GM21528 (cell line): ENCODE measurements at regions not wholly inside any gene's neighbourhood (a gene's known extent, or its start where the extent isn't known, plus 50 kb on each side); places are given as distances from the start of the nearest gene placed in this dataset.
"Not testable (repeated sequence)": the region's sequence is repeated elsewhere in the genome, so short reads cannot be mapped to it uniquely, and the experiment has no call there.

Experiments used
- ATAC-seq: cut with Tn5 transposase; IDR thresholded peaks from one replicate; pipeline ENCODE4 v1.9.1; 2021; ENCODE audit warnings: mild to moderate bottlenecking, moderate library complexity; ENCODE audit not compliant: unreplicated experiment, low FRiP score

DNA sequence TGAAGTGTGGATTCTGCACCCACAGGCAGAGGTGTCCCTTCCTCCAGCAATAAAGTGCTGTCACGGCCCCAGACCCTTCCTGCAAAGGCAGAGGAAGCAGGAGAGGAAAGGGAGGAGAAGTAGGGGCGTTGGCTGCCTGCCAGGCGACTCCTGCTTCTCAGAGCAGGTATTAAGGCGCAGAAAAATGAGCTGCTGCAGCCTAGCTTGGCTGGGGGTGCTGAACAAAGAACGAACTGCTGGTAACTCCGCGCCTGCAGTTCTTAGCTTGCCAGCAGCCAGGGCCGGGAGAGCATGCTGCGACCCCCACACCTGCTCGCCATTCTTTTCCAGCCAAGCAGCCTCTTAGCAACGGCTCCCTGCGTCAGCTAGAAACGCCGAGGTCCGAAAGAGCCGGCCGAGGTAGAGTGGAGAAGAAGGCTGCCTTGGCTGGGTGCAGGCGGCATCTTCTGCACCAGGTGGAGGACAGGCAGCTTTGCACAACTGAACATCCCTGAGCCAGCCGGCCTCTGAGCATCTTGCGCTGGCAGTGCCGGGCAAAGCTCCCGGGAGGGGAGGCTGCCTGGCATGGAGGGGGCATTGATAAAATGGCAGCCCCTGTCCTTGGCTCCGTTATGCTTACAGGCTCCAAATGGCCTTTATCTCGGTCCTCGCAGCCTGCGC, 296.0 kb downstream of the MEX3B start:
- no peak for ATAC-seq

DNA sequence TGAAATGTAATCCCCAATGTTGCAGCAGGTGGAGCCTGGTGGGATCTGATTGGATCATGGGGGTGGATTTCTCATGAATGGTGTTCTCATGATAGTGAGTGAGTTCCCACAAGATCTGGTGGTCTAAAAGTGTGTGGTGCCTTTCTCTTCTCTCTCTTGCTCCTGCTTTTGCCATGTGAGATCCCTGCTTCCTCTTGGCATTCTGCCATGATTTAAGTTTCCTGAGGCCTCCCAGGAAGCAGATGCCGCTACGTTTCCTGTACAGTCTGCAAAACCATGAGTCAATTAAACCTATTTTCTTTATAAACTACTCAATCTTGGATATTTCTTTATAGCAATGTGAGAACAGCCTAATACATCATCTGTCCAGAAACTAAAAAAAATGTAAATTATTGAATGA, 298.3 kb downstream of the MEX3B start:
- no peak for ATAC-seq

DNA sequence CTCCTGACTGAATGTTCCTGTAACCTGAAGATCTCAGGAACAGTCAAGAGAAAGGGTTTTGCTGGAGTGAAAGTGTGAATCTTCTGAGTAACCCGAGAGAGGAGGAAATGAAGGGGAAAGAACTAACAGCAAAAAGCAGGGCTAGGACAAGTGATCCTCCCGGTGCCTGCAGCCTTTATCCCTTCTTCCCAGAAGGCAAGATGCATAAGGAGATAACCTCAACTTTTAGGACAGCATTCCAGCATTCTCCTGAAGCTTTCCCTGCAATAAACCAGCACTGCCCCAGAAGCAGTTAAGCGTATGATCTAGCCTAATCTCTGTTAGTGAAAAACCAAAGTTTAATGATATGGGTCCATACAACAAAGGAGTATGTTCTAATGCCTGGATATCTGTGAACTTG, 298.8 kb downstream of the MEX3B start:
- no peak for ATAC-seq

DNA sequence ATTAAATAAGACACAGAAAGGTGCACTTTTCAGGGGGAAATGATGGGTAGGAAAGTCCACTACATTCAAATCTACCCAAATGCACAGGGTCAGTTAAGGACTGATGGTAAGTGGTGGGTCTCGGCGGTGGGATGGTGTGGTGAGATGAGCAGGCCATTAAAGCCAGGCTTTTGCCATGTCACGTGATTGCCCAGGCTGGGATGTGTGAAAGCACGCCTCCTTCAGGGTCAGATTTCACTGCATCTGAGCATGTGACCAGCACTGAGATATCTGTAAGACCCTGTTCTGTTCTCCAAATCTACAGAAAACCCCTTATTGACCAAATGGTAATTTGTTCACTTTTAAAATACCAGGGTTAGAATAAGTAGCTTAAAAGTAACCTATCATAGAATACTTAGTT, 301.5 kb downstream of the MEX3B start:
- no peak for ATAC-seq

DNA sequence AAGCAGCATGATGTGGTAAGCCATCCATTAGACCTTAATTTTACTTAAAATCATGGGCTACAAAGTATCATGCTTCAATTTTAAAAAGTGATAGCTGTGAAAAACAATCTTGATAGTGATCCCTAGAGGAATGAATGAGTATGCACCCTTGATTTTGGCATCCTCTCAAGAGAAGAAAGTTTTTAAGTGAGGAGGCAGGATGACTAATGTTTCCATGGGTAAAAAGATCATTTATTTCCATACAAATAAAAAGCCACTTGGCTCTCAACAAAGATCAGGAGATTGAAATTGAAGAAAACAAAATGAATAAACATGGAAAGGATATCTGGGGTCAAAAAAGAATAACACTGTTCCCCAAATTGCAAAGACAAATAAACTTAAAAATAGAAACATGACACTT, 305.4 kb downstream of the MEX3B start:
- ATAC-seq: no peak

DNA sequence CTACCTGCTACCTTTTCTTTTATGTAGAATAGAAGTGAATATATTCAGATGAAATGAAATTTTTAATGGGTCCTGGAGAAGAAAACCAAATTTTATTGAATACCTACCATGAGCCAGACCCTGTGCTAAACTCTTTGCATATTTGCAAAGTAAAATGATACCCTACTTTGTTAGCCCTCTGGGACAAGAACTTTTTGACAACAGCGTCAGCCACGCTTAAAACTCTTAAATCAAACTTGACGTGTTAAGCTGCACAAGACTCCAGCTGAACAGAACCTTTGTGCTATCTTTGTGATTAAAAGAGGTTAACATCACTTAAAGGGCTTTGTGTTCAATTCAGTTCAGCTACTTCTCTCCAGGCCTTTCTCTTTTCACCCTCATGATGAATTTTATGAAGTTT, 316.5 kb downstream of the MEX3B start:
- no peak for ATAC-seq

DNA sequence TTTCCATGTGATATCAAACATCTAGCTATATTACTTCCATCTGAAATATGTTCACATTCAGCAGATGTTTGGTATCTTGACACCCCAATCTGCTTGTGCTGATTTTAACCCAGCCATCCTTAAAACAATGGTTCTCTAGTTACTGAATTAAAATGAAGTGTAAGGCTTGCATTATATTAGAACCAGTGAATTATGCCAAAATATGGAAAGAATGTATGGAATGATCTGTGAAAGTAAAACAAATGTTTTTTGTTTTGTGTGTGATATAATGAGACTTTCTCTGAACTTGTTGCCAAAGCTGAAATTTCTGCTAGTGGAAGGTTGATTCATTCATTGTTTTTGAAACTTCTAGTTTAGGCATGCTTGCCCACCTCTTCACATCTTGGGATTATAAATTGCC, 317.1 kb downstream of the MEX3B start:
- ATAC-seq: no peak

DNA sequence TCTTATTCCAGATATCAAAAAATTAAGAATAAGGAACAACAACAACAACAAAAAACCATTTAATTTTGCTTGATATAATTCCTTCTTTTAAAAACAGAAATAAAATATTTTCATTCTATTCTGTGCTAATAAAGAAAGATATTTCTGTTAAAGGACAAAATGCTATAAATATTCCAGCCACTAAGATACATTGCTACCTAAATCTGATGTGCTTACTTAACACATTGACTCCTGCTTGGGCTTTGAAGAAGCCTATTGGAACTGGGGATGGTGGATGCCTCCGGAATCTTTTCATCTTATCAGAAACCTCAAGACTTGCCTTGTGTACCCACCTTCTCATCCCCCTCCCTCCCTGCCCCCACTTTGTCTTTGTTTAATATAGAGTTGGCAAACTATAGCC, 320.2 kb downstream of the MEX3B start:
- ATAC-seq: no peak

DNA sequence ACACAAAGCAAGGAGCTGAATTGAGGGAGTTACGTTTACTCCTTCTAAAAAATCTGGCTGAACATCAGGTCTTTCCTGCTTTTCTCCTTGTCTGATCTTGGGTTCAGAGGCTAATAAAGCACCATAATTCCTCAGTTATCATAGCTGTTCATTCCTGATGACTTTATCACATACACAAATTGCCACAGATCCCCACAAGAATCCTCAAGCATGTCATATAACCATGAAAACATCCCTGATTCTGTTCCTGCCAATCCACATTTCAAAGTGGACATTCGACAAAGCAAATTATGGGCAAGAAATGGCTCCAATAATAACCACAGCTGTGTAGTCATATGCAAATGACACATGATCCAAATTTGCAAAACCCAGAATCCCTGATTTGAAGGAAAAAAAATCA, 321.3 kb downstream of the MEX3B start:
- no peak for ATAC-seq

DNA sequence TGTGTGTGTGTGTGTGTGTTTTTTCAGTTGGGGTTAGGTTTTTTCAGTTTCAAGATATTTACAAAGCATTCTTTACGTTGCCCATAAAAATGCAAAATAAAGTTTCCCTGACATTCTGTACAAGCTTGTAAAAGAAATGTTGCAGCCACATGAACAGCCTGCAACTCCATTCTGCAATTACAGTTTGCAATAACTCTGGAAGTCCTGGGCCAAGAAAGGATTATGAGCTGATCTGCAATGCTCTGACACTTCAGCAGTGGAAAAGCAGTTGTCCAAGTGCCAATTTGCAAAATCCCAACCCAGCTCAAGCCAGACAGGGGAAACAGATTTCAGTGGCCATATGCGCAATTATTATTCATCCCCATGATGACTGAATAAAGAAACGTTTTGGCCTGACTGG, 322.1 kb downstream of the MEX3B start:
- ATAC-seq: no peak

DNA sequence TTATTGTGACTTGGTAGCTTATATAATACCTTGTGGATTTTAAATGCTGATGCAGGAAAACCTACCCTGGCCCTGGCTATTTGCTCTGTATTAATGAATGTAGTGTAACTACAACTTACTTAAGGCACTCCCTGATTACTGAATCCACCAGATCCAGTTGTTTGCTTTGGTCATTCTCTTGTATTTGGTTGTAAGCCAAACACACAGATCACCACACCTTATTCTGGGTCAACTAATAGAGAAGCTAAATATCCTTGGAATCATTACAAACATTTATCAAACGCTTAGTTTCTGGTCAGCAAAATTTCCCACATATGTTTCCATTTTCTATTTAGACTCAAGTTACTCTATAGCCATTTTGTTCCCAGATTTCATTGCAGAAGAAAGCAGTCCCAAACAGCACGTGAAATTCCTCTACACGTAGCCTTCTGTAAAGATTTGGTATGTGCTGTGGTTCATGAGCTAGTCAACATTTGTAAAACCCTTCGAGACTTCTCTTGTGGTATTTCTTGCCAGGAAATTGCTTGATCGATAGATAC, 322.6 kb downstream of the MEX3B start:
- no peak for ATAC-seq

DNA sequence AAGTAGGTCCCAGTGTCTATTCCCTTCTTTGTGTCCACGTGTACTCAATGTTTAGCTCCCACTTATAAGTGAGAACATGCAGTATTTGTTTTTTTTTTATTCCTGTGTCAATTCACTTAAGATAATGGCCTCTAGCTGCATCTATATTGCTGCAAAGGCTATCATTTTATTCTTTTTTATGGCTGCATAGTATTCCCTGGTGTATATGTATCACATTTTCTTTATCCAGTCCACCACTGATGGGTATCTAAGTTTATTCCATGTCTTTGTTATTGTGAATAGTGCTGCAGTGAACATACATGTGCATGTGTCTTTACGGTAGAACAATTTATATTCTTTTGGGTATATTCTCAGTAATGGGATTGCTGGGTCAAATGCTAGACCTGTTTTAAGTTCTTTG, 329.4 kb downstream of the MEX3B start:
- not testable (repeated sequence) for ATAC-seq

DNA sequence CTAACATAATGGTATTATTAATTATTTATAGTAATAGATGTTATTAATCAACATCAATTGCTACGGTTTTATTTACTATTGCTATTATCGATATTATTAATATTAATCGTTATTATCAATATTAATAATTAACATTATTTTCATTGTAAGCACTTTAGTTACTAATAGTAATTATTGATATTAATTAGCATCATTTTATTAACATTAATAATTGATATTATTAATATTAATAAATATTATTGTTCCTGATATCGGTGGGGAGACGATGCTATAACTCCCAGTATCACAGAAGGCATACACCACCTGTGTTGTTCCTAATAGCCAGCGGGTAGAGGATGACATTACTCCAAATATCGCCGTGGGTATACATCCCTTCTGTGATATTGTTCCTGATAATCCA, 335.5 kb downstream of the MEX3B start:
- no peak for ATAC-seq

DNA sequence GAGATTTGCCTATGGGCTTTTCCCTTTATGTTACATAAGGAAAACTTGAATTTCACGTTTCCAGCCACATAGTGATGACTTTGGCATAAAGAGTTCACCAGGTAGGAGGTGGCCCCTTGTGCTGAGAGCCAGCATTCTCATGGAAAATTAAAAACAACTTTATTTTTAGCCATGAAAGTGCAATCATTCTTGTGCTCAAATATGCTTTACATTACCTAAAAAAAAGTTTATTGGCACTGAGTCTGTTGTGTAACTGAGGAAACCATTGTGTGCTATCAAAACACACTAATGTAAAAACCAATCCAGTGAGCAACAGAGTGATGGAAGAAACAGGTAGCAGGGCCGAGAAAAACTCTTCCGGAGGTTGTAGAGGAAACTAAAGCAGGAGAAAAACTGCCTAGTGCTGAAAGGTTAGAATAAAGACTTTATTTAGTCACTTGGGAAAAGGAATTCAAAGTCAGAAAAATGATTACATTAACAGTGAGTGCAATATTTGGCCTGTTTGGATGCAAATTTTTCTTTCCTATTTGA, 332.9 kb upstream of the TMC3 start:
- not testable (repeated sequence) for ATAC-seq

DNA sequence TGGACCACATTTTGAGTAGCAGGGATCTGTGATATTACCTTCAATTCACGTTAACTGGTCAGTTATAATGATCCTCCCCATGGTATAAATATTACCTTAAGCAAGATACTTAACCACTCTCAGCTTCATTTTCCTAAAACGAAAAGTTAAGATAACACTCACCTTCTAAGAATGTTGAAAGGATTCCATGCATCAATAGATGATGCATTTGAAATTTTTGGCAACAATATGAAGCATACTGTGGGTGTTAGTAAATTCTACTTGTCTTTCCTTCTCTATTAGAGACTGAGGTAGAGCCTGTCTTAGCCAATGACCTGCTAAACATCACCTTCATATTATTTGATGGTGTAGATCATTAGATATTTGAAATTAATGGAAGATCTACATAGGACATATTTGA, 331.7 kb upstream of the TMC3 start:
- not testable (repeated sequence) for ATAC-seq

DNA sequence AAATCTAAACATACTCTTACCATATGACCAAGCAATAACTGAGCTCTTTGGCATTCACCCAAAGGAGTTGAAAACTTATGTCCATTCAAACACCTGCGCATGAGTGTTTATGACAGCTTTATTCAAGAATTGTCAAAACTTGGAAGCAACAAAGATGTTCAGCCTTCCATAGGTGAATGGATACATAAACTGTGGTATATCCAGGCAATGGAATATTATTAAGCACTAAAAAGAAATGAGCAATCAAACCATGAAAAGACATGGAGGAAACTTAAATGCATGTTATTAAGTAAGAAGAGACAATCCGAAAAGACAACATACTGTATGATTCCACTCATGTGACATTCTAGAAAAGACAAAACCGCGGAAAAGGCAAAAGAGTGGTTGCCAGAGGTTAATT, 312.0 kb upstream of the TMC3 start:
- no peak for ATAC-seq

DNA sequence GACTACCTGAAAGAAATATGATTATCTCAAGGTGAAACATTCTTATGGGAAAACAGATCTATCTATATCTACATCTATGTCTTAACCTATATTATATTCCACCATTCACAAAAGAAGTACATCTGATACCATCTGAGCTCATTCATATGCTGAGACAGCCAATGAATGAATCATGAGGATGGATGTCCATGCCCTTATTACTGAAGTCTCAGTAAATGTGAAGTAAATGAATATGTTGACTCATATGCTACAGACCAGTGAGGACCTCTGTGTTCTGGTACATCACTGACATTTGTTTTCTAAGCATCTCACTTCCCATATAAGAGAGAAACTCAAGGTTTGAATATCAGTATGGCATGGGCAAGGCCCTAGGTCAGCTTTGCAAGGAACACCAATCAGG, 311.2 kb upstream of the TMC3 start:
- ATAC-seq: no peak

DNA sequence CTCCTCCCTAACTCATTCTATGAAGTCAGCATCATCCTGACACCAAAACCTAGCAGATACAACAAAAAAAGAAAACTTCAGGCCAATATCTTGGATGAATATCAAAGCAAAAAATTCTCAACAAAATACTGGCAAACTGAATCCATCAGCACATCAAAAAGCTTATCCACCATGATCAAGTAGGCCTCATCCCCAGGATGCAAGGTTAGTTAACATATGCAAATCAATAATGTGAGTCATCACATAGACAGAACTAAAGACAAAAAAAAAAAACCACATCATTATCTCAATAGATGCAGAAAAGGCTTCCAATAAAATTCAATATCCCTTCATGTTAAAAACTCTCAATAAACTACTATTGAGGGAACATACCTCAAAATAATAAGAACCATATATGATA, 306.8 kb upstream of the TMC3 start:
- no peak for ATAC-seq

DNA sequence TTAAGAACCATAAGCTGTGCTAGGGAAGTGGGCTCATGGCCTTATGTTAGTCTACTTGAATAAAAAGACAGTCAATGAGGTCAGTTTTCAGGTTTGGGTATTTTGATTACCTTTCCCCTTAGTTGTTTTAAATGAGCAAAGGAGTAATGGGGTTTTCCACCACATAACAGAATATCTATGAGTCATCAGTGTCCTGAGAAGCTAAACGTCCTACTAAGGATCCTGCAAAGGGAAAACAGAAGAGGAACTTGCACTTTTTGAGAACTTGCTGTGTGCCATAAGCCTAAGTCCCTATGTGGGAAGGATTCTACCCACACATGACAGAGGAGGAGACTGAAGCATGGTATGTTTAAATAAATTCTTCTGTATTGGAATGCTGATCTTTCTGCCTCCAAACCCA, 292.8 kb upstream of the TMC3 start:
- no peak for ATAC-seq

DNA sequence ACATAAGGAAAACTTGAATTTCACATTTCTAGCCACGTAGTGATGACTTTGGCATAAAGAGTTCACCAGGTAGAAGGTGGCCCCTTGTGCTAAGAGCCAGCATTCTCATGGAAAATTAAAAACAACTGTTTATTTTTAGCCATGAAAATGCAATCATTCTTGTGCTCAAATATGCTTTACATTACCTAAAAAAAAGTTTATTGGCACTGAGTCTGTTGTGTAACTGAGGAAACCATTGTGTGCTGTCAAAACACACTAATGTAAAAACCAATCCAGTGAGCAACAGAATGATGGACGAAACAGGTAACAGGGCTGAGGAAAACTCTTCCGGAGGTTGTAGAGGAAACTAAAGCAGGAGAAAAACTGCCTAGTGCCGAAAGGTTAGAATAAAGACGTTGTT, 287.0 kb upstream of the TMC3 start:
- ATAC-seq: no peak

DNA sequence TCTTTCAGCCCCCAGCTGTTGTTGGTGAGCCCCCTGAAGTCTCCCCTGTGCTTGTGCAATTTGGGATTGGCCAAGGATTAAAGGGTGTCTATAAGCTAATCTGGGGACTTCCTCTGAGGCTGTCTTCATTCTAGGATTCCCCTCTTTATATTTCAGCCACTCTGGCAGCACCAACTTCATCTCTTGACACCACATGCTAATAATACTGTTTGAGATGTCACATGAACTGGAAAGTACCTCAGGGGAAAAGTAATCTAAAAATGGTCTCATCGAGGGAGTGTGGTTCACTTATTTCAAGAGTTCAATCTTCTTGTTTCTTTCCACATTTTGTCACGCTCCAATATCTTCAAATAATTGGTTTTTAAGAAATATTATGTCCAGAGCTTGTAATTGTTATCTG, 279.2 kb upstream of the TMC3 start:
- ATAC-seq: no peak

DNA sequence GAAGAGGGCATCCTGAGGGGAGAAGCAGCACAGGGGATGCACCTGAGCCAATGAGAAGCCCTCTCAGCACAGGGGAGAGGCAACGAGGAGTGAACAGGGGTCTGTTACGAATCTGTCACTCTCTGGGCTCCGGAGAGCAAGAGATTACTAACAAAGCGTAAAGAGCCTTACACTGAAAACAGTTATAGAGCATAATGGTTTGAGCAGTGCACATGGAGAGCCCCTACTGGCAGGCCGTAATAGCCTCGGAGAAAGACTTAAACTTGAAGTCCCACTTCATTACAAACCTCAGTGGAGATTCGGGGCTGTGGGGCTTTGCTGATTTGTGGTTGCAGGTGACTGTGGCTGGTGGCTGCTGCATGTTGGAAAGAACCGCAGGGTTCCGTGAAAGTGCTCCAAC, 271.5 kb upstream of the TMC3 start:
- ATAC-seq: no peak

DNA sequence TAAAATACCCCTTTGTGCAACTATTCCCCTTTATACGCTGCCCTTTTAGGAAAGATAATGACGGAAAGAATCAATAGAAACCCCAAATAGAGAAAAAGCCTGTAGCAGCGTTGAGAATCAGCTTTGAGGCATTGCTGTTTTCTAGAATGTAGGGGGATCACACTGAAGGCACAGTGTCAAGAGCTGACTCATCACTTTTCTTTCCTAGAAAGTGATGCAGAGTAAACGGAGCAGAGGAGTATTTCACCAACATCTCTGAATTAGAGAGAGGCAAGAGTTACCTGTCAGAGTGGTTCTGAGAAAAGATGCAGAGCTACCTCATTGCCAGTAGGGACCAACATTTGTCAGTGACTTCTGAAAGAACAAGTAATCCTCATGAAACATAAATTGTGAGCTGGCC, 269.8 kb upstream of the TMC3 start:
- no peak for ATAC-seq
